Stomach (tissue), 8 donors: ENCODE measurements at regions not wholly inside any gene's neighbourhood (a gene's known extent, or its start where the extent isn't known, plus 50 kb on each side); places are given as distances from the start of the nearest gene placed in this dataset.

Source experiments
- DNase-seq, 2 donors: peaks; one replicate each; pipeline versions ENCODE4 v3.0.0 to v3.0.0-alpha.2; 2013 to 2019
- H3K27ac ChIP-seq, 5 donors: fragments of 200-600 bp in 4 of 5; sonication (generic) in 4 of 5; one replicate each; pipeline ENCODE4 v1.5.1; 2013 to 2019; ENCODE audit warnings: mild to moderate bottlenecking in 1 of 5, moderate library complexity in 1 of 5
- H3K27me3 ChIP-seq, 3 donors: fragments of 200-600 bp; sonication (generic); one replicate each; pipeline ENCODE4 v1.5.1; 2017 to 2019; ENCODE audit warnings: mixed run types in 1 of 3
- H3K36me3 ChIP-seq, 4 donors: fragments of 200-600 bp; sonication (generic); 1 replicate in 3 of 4; 2 replicates in 1 of 4; pipeline ENCODE4 v1.5.1; 2016 to 2019
- H3K4me1 ChIP-seq, 4 donors: fragments of 200-600 bp; sonication (generic); one replicate each; pipeline ENCODE4 v1.5.1; 2016 to 2019
- H3K4me3 ChIP-seq, 4 donors: fragments of 200-600 bp; sonication (generic) in 3 of 4; one replicate each; pipeline ENCODE4 v1.5.1; 2016 to 2019; ENCODE audit warnings: mild to moderate bottlenecking in 1 of 4
- H3K9me3 ChIP-seq, 4 donors: fragments of 200-600 bp; sonication (generic); one replicate each; pipeline ENCODE4 v1.5.1; 2016 to 2019
- EP300 ChIP-seq: sonication (generic); formaldehyde crosslinking; IDR thresholded peaks from one replicate; pipeline ENCODE4 v1.6.1; 2017; ENCODE audit warnings: antibody characterized with exemption
- POLR2A ChIP-seq, 4 donors: fragments of 450-650 bp; IDR thresholded peaks; one replicate each; pipeline ENCODE4 v1.6.1; 2016; ENCODE audit warnings: antibody characterized with exemption in 4 of 4, control low read depth in 2 of 4, mild to moderate bottlenecking in 1 of 4, moderate library complexity in 1 of 4
- POLR2AphosphoS5 ChIP-seq, 3 donors: sonication (generic); formaldehyde crosslinking; IDR thresholded peaks; one replicate each; pipeline ENCODE4 v1.6.1; 2016; ENCODE audit warnings: antibody characterized with exemption in 3 of 3
- WGBS, 5 donors: extraction: QIAGEN DNeasy Blood & Tissue Kit in 3 of 5; methylation state at CpG; one replicate each; pipeline versions ENCODE4 v1.1.5 to v1.1.7; 2013 to 2018; 5-methylcytosine and 5-hydroxymethylcytosine counted together
- intact Hi-C: fragments of 100-400 bp; cut with DNase I; formaldehyde crosslinking; loops from one replicate; pipeline ENCODE4 v1.15.1; 2023; ENCODE audit warnings: low total_unique reads
- TF ChIP-seq, protein P1 (sequence below), 7 experiments: fragments of 450-650 bp in 4 of 7; fragments of 200-600 bp in 3 of 7; sonication (generic) in 3 of 7; IDR thresholded peaks; one replicate each; pipeline ENCODE4 v1.5.1; 2016 to 2019; ENCODE audit warnings: antibody characterized with exemption in 7 of 7, control low read depth in 2 of 7, mild to moderate bottlenecking in 1 of 7
- donor health status: healthy with polysubstance abuse.
- donor health status: Bipolar disorder and iron deficiency.
- donor health status: healthy.

DNA sequence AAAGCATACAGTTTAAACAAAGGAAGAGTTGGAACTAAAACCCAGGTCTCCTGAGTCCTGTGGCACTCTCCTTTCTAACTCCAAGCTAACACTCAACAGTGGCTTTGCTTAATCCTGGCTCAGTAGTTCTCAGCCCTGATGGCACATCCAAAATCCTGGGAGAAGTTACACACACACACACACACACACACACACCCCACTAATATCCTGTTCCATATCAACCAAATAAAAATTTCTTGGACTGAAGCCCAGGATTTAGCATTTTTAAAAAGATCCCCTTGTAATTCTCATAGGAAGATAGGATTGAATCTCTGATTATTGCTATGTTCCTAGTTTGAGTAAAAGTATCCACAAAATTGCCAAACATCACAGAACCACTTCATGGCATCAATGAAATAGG is 136.1 kb upstream of the RIOK3 start:
- no peak for DNase-seq
- TF ChIP-seq POLR2A (IDR thresholded peaks at IDR 0.05) (no peak), POLR2AphosphoS5 (IDR thresholded peaks at IDR 0.05) (no peak), EP300 (no peak)
- TF ChIP-seq, protein P1, sequence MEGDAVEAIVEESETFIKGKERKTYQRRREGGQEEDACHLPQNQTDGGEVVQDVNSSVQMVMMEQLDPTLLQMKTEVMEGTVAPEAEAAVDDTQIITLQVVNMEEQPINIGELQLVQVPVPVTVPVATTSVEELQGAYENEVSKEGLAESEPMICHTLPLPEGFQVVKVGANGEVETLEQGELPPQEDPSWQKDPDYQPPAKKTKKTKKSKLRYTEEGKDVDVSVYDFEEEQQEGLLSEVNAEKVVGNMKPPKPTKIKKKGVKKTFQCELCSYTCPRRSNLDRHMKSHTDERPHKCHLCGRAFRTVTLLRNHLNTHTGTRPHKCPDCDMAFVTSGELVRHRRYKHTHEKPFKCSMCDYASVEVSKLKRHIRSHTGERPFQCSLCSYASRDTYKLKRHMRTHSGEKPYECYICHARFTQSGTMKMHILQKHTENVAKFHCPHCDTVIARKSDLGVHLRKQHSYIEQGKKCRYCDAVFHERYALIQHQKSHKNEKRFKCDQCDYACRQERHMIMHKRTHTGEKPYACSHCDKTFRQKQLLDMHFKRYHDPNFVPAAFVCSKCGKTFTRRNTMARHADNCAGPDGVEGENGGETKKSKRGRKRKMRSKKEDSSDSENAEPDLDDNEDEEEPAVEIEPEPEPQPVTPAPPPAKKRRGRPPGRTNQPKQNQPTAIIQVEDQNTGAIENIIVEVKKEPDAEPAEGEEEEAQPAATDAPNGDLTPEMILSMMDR (IDR thresholded peaks at IDR 0.05): no peak
- no peaks in the 10 kb centered on the region for H3K9me3 ChIP-seq
- intact Hi-C loops: no loop called here
- H3K4me3 ChIP-seq: no peak overlapping the region
- H3K27me3 ChIP-seq: no peaks in the 10 kb centered on the region
- peaks cover 0 to 1% (median 0%) of the 10 kb centered on the region in 4 donors for H3K4me1 ChIP-seq
- H3K27ac ChIP-seq: no peak overlapping the region
- H3K36me3 ChIP-seq: no peaks in the 10 kb centered on the region

DNA sequence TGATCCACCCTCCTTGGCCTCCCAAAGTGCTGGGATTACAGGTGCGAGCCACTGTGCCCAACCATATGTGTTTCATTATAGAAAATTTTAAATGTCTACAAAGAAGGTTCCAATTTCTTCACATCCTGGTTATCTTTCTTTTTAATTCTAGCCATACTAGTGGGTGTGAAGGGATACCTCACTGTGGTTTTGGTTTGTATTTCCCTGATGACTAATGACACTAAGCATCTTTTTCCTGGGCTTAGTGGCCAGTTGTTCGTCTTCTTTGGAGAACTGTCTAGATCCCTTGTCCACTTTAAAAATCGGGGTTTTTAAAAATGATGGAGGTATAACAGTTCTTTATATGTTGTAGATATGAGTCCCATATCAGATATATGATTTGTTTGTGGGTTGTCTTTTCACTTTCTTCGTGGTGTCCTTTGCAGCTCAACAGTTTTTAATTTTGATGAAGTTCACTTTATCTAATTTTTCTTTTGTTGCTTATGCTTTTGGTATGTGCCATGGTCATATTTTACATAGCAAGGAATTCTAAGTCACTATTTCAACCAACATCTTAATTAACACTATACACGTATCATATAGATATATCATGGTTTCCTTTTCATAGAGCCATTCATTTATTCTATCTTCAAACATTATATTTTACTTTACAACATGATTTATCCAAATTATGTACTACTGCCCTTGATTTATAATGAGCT is 135.0 kb upstream of the RIOK3 start:
- no peak overlapping the region for H3K4me3 ChIP-seq
- no peaks in the 10 kb centered on the region for H3K4me1 ChIP-seq
- H3K27ac ChIP-seq: no peak overlapping the region
- 83 to 92% (median 88%) methylated on average over 5 of the region's 5 CpGs for WGBS, 5 donors
- no peaks in the 10 kb centered on the region for H3K9me3 ChIP-seq
- no peak for DNase-seq
- intact Hi-C loops: no loop called here
- no peaks in the 10 kb centered on the region for H3K36me3 ChIP-seq
- TF ChIP-seq POLR2AphosphoS5 (IDR thresholded peaks at IDR 0.05) (no peak), EP300 (no peak), POLR2A (IDR thresholded peaks at IDR 0.05) (no peak)
- TF ChIP-seq, protein P1 (IDR thresholded peaks at IDR 0.05): no peak
- no peaks in the 10 kb centered on the region for H3K27me3 ChIP-seq

DNA sequence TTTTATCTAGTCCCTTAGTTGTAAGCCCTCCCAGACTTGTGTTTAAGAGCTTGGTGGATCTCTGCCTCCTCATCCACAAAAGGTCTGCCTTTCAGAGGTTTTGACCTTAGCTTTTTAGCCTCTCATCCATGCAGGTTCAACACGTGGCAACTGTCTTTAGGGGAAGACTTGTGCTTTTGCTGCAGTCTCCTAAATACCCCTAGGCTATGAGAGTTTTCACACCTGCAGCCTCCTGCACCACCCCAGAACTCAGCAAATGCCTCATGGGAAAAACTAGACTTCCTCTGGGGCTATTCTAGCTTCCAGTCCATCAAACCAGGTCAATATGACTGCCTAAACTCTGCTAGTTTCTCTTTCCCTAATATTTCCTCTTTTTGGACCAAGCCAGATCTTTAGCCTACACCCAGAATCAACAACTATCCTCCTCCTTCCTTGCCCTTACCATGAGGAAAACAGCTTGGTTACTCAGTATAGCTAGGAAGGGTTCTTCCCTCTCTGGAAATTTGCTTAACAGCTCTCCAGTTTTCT is 132.3 kb upstream of the RIOK3 start:
- DNase-seq: no peak
- Histone ChIP-seq H3K9me3 (no peaks in the 10 kb centered on the region), H3K4me3 (no peak overlapping the region), H3K27me3 (no peaks in the 10 kb centered on the region), H3K36me3 (no peaks in the 10 kb centered on the region), H3K4me1 (no peaks in the 10 kb centered on the region), H3K27ac (no peak overlapping the region)
- 71 to 93% (median 80%) methylated on average over 1 of the region's 1 CpG for WGBS, 5 donors
- intact Hi-C loops: no loop called here
- TF ChIP-seq EP300: no peak
- no peak for TF ChIP-seq POLR2A (IDR thresholded peaks at IDR 0.05)
- TF ChIP-seq POLR2AphosphoS5 (IDR thresholded peaks at IDR 0.05): no peak
- TF ChIP-seq, protein P1 (IDR thresholded peaks at IDR 0.05): no peak

DNA sequence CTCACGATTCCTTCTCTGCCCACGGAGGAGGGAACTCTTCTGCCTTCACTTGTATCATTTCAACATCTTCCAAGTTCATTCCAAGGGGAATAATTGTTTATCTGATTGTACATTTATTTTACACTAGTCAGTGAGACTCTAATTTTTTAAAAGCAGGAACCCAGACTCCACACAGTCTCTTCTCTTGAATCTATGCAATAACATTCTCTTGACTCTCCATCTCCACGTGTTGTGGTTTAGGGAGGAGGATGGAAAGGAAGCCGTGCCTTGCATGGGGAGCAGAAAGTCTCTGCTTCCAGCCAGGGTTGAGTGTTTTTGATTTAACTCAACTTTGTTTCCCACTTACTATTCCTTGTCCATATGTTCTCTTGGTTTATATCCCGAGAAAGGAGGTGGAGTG is 131.1 kb upstream of the RIOK3 start:
- no peak overlapping the region for H3K27ac ChIP-seq
- DNase-seq: no peak
- TF ChIP-seq POLR2AphosphoS5 (IDR thresholded peaks at IDR 0.05): no peak
- TF ChIP-seq, protein P1 (IDR thresholded peaks at IDR 0.05): no peak
- H3K36me3 ChIP-seq: no peaks in the 10 kb centered on the region
- whole genome bisulfite sequencing, 5 donors: 74 to 91% (median 89%) methylated on average over 5 of the region's 5 CpGs
- H3K9me3 ChIP-seq: no peaks in the 10 kb centered on the region
- intact Hi-C loops: no loop called here
- H3K4me3 ChIP-seq: no peak overlapping the region
- no peaks in the 10 kb centered on the region for H3K4me1 ChIP-seq
- no peaks in the 10 kb centered on the region for H3K27me3 ChIP-seq
